SKM-1 treated with dmso at 0.1 percent for 144 hours (cell line): ENCODE measurements at regions not wholly inside any gene's neighbourhood (a gene's known extent, or its start where the extent isn't known, plus 50 kb on each side); places are given as distances from the start of the nearest gene placed in this dataset.

Experiments
- DNase-seq: peaks from one replicate; lab custom pipeline; 2025; ENCODE audit not compliant: unreplicated experiment; lab: John Stamatoyannopoulos, UW

DNA sequence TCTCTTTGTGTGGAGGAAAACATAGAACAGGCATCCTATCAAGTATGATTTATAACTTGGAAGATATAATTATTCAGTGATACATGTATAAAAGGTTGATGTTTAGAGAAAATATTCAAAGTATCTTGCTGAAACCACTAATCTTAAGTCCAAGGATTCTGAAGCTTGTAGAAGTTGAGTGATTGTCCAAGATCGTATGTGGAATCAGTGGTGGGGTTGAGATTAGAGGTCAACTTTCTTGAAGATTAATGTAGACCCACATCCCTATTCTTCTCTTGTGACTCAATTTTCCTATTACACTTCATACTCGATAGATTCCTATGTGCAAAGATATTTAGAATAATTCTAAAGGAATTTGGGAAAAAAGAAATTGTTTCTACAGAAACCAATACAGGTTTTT is 1565.9 kb upstream of the ACVR2A start:
- DNase-seq: no peak

DNA sequence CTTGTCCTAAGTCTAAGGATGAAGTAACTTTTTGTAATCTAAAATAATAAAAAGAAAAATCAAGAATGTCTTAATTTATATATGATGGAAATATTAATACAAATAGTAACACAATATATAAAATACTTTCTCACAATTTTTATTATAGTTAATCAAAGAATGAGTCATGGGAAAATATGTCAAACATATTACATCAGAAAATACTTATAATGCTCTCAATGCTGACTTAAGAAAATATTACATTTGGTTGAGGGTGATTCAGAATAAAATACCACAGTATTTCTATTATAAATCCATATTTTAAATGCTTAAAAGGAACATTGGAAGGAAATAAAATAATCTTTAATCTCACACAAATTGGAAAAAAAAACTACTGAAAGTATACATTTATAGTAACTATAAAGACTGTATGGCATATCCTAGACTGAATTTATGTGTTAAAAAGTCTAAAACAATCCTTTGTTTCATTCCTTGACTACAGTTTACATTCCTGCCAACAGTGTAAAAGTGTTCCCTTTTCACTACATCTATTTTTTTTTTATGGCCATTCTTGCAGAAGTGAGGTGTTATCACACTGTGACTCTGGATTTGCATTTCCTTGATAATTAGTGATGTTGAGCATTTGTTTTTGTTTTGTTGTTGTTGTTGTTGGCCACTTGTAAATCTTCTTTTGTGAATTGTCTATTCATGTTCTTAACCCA is 1573.5 kb upstream of the ACVR2A start:
- no peak for DNase-seq

DNA sequence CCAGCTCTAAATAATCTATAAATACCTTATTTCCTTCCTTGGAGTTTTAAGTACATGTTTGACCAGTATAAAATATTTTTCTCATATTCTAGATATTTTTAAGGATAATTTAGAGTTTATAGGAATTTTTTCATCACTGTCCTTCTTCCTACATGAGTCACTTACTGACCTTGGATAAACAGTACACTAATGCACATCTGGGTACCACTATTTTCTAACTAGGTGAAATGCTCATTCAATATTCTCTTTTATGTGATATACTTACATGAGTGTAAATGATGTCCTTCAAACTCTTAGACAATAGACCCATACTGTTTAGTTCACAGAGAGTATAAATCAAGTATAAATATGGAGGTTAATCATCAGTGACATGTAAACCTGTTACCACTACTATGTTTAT is 1574.2 kb upstream of the ACVR2A start:
- DNase-seq: no peak

DNA sequence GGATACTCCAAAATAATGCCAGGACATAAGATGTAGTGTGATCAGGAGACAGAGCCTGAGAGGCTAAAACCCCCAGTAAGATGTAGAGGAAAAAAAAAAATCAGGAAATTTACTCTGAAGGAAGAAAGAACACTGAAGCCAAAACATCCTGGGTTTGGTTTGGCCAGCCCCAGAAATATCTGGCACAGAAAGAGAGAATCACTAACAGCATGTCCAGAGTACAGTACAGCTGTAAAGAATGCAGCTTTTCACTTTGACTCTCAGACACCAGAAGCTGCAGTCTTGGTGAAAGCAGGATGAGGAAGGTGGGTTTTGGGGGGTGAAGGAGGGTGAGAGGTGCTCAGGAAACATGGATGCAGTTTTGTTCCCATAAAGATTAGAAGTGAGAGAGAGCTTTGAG is 1577.7 kb upstream of the ACVR2A start:
- no peak for DNase-seq

DNA sequence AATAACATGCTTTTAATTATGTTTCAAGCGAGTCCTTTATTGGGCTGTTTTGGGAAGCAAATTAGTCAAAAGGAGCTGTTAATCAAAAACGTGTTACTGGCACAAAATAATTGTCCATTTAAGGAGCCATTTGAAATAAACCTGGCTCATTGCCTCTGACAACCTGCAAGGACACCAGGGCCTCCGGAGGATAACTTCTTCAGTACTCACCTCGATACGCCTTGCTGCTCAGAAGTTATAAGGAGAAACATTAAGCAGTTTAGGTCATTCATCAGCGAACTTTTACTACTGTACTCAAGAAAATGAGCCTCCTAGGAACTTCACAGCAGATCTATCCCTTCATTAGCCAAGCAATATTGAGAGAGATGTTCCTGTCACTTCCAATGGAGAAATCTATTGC is 1579.2 kb upstream of the ACVR2A start:
- no peak for DNase-seq

DNA sequence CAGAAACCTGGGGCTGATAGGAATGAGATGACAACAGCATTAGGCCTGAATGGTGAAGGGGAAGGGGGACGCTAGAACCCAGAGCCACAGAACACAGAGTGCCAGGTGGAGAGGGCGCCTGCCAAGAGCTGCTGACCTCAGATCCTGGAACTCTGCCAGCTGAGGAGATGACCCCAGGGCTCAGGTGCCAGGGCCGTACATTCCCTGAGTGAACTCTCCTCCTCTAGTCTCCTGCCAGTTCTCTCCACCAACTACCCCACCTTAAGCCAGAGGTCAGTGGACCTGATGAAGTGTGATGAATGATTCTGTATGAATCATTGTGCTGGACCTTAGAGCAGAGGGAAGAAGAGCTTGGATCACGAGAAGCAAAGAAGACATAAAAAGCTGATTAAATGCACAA is 1582.2 kb upstream of the ACVR2A start:
- no peak for DNase-seq

DNA sequence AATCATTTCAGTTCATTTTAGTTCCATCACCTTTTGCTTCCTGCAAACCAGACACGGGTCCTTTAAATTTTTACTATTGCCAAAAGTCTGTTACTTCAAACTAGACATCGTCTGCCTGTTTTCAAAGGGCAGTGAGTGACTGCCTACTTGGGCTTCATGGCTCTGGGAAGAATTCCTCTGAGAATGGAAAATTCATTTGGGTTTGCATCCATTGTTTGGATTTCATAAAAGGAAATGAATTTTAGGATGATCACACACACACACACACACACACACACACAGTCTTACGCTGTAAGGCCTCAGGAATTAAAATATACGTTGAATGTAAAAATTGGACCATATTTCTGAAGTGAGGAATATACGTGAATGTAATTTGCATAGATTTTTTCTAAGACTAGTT is 1584.3 kb upstream of the ACVR2A start:
- DNase-seq: no peak

DNA sequence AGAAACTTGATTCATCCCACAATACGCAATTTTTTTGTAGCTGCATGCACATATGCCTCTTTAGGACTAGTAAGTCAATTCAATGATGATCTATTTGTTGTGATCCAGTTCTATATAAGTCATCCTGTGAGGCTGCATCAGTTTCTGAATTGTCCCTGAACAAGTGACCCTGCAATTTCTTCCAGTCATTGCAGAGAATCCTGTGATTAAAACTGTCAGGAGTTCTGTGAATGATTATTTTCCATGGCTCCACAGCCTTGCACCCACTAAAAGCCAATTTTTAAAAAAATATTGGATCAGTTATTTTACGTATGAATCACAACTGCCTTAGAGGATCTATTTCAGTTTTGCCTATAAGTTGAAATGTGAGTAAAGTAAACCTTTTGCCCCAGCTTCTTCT is 1585.0 kb upstream of the ACVR2A start:
- DNase-seq: no peak

DNA sequence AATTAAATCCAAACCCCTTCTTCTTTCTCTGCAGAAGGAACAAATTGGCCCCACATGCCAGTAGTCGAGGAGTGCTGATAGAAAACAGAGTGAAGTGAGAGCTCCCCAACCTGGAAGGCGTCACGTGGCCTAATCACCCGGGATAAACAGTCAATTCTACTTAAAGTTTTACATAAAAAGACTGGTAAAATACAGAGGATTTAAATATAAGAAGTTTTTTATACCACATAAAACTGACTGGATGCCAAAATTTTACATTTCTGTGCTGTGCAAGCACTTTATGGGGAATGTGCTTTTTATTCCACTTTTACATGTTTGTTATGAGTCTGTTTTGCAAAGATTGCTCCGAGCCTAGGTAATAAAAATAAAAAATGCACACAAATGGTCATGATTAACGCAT is 1586.8 kb upstream of the ACVR2A start:
- DNase-seq: no peak

DNA sequence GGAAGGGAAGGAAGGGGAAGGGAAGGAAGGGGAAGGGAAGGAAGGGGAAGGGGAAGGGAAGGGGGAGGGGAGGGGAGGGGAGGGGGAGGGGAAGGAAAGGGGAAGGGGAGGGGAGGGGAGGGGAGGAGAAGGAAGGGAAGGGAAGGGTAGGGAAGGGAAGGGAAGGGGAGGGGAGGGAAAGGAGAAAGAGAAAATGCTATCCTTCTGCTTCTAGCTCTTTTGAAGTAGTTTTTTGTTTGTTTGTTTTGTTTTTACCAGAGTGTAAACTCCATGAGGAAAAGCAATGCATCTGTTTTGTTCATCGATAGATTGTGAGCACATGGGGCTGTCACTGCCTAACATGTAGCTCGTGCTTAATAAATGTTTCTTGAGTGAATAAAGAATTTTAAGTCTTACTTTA is 1592.7 kb upstream of the ACVR2A start:
- no peak for DNase-seq

DNA sequence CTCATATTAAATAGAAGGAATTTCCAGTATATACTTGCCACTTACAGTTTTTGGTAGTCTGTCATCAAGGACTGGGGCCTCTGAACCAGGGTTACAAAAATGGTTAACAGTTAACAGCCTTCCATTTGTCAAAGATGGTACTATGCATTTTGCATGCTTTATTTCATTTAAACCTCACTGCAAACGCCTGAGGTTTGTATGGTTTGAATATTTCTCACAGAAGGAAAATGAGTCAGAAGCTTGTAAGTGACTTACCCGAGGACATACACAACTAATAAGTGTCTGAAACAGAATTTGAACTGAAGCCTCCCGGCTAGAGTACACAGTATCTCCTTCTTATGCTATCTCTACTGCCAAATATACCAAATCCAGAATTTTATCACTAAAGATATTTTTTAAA is 1593.5 kb upstream of the ACVR2A start:
- no peak for DNase-seq

DNA sequence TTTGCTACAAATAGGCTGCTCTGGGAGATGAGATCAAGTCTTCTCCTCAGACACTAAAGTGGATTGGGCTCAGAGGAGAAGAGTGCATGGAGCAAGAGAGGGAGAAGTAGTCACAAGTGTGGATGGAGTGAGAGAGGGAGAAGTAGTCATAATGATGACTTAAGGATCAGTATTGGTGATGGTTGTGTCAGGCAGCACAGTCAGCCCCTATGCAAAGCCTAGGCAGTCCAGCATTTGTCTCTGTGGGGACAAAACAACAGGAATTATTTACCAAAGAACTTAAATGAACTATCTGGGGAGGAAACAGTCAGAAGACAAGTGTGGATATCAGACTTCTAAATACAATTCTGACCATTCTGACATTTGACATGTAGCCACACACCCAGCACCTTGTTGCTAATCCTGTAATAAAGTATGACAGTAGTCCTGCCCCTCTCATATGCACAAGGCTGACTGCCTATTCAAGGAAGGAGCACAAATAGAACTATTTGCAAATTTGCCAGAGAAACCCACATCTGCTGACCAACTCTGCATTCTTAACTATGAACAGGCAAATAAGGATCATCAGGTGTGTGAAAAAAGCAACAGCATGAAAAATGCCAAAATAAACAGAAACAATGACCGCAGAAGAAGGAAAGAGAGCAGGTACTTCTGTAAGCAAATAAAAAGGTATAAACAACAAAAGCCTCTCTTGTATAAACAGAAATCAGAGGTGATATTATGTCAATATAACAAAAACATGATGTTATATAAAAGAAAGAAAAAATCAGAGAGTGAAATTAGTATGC is 1597.9 kb upstream of the ACVR2A start:
- DNase-seq: no peak

DNA sequence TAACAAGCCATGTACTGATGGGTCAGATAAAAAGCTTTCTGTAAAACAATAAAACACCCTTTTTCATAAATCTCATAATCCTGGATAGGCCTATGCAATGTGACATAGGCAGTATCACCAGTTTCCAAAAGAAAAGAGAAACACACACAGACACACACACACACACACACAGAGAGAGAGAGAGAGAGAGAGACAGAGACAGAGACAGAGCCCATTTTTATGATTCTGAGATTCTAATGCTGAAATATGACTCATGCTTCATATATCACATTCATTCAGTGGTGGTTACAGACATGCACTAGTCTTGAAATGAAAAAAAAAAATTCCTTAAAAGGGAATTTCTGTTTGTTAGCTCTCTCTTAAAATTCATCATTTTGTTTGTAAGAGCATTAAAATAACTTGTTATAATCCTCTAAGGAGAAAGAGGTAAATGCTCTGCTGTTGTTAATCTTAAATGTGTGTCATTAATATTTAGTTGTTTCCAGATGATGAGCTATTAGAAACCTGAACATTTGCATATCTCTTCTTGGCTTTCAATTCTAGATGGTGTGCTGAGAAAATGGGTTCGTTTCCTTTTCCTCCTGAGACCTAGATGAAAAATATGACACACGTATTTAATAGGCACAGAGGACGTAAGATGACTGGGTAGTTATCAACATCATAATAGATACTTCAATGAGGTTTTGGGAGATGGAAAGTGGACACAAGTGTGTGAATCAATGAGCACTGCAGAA is 1598.7 kb upstream of the ACVR2A start:
- DNase-seq: no peak

DNA sequence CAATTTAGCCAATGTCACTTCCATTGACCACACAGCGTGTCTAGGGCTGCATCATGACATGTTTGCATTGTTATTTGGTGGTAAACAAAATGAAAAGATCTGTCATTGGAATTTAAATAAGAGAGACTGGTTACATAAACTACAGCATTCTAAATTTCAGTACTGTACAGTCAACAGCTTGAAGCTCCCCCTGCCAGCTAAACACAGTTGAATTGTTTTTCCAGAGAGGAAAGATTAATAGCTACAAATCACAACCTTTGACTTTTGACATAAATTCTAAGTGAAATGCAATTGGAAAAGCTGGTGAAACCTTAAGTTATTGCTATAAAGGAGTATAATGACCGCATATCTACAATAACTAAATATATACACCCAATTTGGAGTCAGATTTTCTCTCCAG is 1600.0 kb upstream of the ACVR2A start:
- DNase-seq: no peak

DNA sequence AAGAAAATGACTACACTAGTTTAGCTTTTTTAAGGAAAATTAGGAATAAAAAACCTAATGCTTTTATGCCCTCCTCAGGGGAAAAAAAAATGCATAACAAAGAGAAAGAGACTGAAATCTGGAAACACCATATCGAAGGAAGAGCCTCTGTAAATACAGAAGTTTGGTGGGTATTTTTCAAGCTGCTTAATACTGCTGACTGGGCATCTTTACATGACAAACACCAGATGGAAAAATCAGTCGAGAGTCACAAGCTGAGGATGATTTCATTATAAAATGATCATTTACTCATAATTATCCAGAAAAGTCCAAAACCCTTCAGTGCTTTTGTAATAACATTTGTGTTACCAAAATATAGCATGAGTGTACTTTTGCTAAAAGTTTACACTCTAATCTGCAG is 1600.7 kb upstream of the ACVR2A start:
- no peak for DNase-seq

DNA sequence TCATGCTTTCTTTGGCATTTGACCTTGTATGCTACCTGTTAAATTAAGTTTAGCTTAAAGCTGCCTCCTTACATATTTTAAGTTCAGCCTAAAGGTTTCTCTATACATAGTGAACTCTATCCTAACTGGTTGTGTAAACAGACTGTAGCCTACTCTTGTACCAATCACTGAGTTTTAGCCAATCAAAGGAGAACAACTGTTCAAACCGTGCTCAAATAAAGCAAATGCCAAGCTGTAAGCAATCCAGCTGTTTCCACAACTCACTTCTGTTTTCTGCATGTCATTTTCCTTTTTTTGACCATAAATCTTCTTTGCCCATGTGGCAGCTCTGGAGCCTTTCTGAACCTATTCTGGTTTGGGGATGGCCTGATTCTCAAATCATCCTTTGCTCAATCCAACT is 1603.8 kb upstream of the ACVR2A start:
- no peak for DNase-seq

DNA sequence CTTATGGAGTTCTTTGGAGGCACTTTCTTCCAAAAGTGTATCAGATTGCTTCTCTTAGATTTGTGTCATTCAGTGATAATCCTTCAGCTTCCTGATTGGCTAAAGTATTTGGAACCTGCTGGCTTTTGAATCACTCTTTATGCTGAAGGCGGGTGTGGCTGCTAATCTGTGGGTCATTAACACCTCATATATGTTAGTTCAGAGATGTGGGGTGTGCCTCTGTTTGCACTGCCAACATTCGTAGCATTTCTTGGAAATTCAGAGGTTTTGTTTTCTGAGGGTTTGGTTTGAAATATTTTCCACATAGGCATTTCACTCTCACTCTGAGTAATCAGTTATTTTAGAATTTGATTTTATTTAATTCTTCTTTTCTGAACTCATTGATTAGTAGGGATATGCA is 1604.4 kb upstream of the ACVR2A start:
- no peak for DNase-seq

DNA sequence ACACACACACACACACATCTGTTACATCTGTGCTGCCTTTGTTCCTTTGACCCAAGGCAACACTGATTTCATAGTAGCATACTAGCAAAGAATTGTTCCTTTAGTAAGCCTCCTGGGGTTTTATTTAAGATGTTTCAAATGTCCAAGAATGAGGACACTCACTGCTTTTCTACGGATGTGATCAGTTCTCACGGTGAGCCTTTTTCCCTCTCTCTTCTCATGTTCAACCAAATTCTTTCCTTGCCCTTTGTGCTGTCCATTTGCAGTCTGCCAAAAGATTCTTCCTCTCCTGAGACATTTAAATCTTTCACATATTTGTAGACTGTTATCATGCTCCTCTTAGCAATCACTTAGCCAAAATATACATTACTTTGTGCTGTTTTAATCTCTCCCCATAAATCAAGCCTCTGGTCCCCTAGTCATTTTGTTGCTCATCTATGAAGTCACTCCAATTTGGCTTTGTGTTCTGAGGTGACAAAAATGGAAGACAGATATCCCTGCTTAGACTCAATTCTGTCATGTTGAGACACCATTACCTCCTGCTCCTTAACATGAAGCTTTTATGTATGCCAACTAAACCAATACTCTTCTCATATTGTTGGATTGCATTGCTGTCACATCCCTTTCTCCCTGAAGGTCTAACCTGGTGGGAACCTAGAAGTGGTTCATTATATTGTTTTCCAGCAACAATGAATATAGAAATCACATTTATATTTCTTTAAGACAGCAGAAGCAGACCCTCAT is 1605.3 kb upstream of the ACVR2A start:
- DNase-seq: no peak

DNA sequence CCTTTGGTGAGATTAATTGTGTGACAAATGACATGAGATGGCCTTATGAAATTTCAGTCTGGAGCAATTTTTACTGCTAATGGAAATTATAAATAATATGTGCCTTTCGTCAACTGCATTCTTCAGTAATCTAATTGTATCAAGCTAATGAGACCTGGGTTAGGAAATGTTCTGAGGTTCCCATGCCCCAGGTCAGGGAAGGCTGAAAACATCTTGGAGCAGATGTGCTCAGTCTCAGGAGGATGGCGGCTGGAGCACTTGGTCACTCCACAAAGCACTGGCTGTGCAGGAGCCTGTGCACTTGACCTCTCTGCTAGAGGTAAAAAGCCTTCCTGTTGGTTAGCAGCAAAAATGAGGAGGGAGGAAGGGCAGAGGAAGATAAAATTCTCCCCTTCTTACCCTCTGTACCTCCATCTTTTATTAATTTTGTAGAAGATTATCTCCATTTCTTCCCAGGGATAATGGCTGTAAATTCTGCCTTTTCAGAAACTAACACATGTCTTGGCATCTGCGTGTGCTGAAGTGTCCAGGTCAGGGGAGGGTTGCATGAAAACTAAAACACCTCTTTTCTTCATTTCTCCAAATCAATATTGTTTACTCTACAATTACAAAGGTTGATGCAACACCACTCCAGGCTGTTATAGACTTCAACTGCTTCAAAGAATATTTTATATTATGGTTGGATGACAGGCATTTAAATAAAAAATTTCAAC is 1606.4 kb upstream of the ACVR2A start:
- no peak for DNase-seq

DNA sequence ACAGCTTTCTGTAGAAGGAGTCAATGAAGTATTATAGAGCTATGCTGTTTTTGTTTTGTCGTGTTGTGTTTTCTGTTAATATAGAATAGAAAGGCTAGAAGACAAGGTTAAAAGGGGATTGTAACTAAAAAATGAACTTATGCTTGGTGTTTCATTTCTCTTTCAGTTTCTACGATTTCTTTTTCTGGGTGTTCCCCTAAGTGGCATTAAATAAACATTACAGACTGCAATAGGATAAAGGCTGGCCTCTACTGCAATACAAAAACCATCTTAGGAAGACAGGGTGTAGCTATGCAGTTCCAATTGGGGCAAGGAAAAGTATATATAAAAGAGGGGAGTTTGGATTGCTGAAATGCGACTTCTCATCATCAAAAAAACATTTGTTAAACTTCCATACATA is 1609.7 kb upstream of the ACVR2A start:
- no peak for DNase-seq
